ENCODE measurements at regions not wholly inside any gene's neighbourhood (a gene's known extent, or its start where the extent isn't known, plus 50 kb on each side); places are given as distances from the start of the nearest gene placed in this dataset.
"Not testable (repeated sequence)": the region's sequence is repeated elsewhere in the genome, so short reads cannot be mapped to it uniquely, and the experiment has no call there.

- DNase-seq (ENCODE audit: low spot score) (no peak), FAIRE-seq (no peak)
These were observed 533.6 kb downstream of the TRAM1L1 start for GRCh38 chr4:116551806-116552205.

DNA sequence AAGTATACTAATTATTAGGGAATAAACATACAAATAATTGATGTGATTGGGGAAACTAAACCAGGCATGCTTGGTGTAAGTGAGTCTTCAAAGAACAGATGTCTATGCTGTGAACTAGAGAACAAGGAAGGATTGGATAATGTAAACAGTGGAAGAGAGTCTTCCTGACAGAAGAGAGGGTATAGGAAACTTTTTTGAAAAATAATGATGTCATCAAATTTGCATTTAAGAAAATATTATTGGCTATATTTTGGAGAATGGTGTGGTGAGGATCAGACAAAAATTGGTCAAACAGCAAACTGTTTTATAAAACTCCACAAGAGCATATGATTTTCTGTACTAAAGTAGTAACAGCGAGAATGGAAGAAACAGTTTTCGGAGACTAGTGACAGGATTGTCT lies 537.7 kb downstream of the TRAM1L1 start:
- FAIRE-seq (no peak), DNase-seq (ENCODE audit: low spot score) (no peak)

- FAIRE-seq (no peak), DNase-seq (ENCODE audit: low spot score) (no peak)
These were observed 538.6 kb downstream of the TRAM1L1 start for GRCh38 chr4:116546759-116547158.

DNA sequence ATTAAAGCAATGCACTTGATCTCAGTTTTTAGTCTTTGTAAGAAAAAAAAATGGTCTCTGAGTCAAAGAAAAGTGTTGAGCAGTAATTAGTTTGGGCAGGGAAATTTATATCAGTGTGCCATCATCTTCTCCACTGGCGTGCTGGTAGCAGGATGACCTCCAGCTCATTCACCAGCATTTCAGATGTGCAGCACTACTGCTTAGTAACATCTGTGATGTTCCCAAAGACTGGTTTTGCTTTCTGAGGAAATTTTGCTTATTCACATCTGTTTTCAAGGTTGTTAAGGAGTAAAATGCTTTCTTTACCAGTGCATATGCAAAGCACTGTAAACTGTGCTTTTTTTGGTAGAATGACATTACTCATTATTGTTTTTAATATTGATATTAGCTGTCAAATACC lies 540.4 kb downstream of the TRAM1L1 start:
- DNase-seq (ENCODE audit: low spot score) (no peak), FAIRE-seq (no peak)

GRCh38 chr4:116539744-116540143 lies 545.6 kb downstream of the TRAM1L1 start:
- DNase-seq (ENCODE audit: low spot score) (no peak), FAIRE-seq (no peak)

DNA sequence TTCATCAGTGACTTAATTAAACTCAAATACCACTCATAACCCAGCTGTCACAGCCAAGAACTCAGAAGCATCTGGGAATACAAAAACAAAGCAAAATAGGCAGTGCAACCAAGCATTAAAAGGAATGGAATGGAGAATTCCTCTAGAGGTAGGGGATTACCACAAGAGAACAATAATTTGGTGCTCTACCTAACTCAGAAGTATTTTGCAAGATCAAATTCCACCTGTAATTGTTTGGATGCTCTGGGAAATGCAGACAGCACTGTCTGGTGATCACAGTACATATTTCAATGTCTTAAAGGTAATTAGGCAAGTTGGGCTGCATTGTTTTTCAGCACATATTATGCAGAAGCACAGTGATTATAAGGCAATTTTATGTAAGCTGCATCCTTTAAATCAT lies 547.5 kb downstream of the TRAM1L1 start:
- no peak for FAIRE-seq
- DNase-seq (ENCODE audit: low spot score), result no peak

DNA sequence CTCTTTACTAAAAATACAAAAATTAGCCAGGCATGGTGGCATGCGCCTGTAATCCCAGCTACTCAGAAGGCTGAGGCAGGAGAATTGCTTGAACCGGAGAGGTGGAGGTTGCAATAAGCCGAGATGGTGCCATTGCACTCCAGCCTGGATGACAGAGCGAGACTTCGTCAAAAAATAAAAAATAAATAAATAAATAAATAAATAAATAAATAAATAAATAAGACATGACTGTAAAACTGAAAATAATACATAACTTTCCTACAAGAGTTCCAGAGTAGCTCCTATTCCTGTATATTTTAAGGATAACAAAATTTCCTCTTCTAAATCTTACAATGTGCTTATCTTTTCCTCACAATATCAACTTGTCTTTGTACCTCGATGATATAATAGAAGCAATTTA lies 549.4 kb downstream of the TRAM1L1 start:
- not testable (repeated sequence) for DNase-seq (ENCODE audit: low spot score); FAIRE-seq

GRCh38 chr4:116531870-116532269 lies 553.5 kb downstream of the TRAM1L1 start:
- no peak for FAIRE-seq

GRCh38 chr4:116531026-116531425 lies 554.4 kb downstream of the TRAM1L1 start:
- DNase-seq (ENCODE audit: low spot score) (no peak), FAIRE-seq (no peak)

More at GRCh38 chr4:116531870-116532269, 553.5 kb downstream of the TRAM1L1 start:
- no peak for DNase-seq (ENCODE audit: low spot score)

- DNase-seq (ENCODE audit: low spot score), result no peak
- no peak for FAIRE-seq
These were observed 555.3 kb downstream of the TRAM1L1 start for GRCh38 chr4:116530048-116530447.

DNA sequence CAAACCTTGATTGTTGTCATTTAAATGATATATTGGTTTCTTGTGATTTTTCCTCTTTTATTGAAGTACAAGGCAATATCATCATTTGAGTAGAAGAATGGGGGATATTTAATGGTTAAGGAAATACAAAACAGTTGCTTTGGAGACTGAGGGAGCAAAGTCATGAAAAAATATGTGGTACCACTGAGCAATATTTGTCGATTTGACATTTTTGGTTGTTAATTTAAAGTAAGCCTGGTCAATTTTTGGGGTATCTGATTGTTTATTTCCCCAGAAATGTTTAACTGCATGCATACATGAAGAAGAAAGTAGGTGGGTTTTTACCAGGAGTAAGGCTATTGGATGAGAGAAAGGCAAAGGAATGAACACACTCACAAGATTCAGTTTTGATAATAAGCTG lies 556.2 kb downstream of the TRAM1L1 start:
- DNase-seq (ENCODE audit: low spot score) (no peak), FAIRE-seq (no peak)

GRCh38 chr4:116522922-116523321 lies 562.5 kb downstream of the TRAM1L1 start:
- FAIRE-seq, result no peak
- DNase-seq (ENCODE audit: low spot score), result no peak

DNA sequence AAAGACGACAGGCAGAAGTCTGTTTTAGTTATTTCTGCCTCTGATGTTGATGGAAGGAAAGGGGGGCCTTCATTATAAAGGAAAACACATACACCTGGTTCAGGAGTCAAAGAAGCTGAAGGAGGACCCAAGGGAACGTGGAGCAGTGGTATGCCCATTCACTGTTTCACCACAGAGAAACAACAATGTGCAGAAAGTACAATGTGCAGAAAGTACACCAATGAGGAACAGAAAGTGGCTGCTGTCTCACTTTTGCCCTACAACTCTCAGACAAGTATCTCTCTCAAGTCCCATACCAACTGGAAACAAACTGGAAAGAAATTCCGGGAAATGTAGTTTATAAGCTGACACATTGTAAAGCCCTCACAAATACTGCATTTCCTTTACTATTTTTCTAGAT lies 564.5 kb downstream of the TRAM1L1 start:
- DNase-seq (ENCODE audit: low spot score) (no peak), FAIRE-seq (no peak)

DNA sequence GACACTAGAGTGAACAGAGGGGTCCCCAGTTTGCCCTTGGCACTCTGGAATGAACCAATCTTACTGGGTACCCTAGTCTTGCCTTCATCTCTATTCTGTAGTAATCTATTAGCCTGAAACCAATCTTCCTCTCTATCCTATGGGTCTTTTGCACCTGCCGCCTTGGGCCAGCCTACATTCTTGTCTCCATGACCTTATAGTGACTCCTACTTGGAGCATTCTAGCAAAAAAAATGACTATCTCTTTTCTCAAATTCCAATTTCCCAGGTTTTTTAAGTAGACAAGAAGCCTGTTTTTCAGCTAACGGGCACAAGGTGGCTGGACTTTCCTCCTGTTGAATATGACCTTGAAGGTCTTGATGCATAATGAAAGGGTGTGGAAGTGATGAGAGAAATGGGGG lies 568.7 kb downstream of the TRAM1L1 start:
- FAIRE-seq (no peak), DNase-seq (ENCODE audit: low spot score) (no peak)

GRCh38 chr4:116515959-116516358 lies 569.4 kb downstream of the TRAM1L1 start:
- DNase-seq (ENCODE audit: low spot score) (no peak), FAIRE-seq (no peak)

DNA sequence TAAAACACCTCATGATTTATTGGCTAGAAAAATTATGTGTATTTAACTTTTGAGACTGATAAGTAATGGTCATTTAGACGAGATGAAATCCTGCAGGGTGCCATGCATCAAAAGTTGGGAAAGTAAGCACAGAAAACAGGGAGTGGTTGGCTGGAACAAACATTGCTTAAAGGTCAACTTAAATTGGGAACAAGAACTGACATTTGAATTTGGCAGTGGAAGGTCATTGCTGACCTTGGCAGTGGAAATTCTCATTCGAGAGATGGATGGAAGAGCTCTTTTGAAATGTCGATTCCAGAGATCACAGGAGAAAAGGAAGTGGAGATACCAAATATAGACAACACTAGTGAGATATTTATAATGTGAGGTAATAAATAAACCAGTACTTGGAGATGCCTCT lies 572.8 kb downstream of the TRAM1L1 start:
- DNase-seq (ENCODE audit: low spot score) (no peak), FAIRE-seq (no peak)

DNA sequence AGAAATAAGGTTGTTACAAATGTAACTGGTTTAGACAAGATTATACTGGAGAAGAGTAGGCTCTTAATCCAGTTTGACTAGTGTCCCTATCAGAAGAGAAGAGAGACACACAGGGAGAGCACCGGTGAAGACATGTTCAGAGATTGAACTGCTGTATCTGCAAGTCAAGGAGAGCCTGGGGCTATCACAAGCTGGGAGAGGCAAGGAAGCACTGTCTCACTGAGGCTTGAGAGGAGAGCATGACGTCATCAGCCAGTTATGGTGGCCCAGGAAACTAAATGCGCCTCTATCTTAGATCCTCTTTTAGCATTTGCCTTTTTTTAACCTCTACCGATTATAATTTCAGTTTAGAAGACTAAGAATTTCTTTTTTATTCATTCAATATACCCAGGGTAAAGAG lies 583.4 kb downstream of the TRAM1L1 start:
- no peak for DNase-seq (ENCODE audit: low spot score)

GRCh38 chr4:116500225-116500624 lies 585.2 kb downstream of the TRAM1L1 start:
- DNase-seq (ENCODE audit: low spot score) (no peak), FAIRE-seq (no peak)

More for the DNA sequence above, 583.4 kb downstream of the TRAM1L1 start:
- no peak for FAIRE-seq

GRCh38 chr4:116489739-116490138 lies 595.6 kb downstream of the TRAM1L1 start:
- no peak for FAIRE-seq

DNA sequence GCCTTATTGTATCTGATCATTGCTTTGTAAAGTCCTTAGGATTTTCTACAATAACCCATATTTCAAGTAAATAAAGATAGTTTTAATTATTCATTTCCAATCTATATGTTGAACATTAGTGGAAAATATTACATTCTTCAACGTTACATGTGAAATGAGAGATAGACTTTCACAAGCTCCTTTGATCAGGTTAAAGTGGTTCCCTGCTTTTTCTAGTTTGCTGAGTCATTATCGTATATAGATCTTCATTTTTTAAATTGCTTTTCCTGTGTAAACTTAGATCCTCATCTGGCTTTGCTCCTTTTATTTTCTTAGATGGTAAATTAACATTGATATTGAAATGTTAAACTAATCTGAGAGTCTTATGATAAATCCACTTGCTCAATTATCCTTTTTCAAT lies 599.0 kb downstream of the TRAM1L1 start:
- no peak for FAIRE-seq
- no peak for DNase-seq (ENCODE audit: low spot score)

More at GRCh38 chr4:116489739-116490138, 595.6 kb downstream of the TRAM1L1 start:
- no peak for DNase-seq (ENCODE audit: low spot score)

DNA sequence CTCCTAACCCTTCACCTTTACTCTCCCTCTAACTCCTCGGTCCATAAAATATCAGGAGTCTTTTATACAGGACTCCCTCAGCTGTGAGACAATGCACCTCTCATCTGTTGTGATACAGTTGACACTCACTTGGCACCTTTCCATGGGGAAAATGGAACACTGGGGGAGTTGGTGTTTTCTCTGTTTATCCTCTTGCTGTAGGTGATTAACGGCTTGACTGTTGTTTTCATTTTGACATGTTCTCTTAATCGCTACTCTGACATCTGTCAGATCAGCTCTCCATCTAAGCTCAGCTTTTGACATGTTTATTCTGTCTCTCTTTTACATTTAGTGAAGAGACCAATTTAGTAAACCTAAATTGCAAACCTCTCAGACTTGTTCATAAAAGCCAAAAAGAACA lies 604.8 kb downstream of the TRAM1L1 start:
- DNase-seq (ENCODE audit: low spot score), result no peak
- FAIRE-seq, result no peak

- FAIRE-seq, result no peak
- DNase-seq (ENCODE audit: low spot score), result no peak
These were observed 607.0 kb downstream of the TRAM1L1 start for GRCh38 chr4:116478343-116478742.

DNA sequence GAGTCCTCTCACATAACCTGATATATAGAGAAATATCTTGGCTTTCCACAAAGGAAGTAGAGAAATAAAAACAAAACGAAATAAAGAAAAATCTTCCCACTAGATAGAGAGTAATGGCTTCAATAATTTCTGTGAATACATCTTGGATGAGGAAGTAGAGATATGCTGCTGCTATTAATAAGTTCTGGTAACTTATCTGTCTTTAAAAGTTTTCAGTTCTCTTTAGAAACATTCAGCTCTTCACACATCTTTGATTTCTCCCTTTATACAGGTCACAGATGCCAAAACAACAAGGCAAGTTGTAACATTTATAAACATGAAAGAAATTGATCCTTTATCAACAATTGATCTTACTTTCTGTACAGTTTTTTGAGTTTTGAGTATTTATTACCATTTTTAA lies 615.8 kb downstream of the TRAM1L1 start:
- FAIRE-seq (no peak), DNase-seq (ENCODE audit: low spot score) (no peak)

DNA sequence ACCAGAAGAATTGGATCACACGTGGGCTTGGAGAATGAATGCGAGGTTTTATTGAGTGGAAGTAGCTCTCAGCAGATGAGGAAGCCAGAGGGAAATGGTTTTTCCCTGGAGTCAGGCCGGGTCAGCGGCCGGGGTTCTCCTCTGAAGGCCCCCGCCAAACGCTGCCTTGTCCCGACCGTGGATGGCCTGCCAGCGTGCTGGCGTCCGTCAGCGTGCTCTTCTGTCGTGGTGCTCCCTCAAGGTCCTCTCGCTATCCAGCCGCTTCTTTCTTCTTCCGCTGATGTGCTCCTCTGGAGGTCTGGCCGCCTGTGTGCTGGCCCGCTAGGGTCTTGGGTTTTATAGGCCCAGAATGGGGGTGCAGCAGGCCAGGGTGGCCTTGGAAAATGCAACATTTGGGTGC lies 632.2 kb downstream of the TRAM1L1 start:
- DNase-seq (ENCODE audit: low spot score), result no peak
- no peak for FAIRE-seq

Data from urothelium cell line (cell line).